Neural cell (in vitro differentiated cells): ENCODE measurements at regions not wholly inside any gene's neighbourhood (a gene's known extent, or its start where the extent isn't known, plus 50 kb on each side); places are given as distances from the start of the nearest gene placed in this dataset.

ENCODE experiments used
- CTCF ChIP-seq: fragments of 450-650 bp; IDR thresholded peaks from 2 replicates; pipeline ENCODE4 v1.5.1; 2014; ENCODE audit warnings: antibody characterized with exemption, mild to moderate bottlenecking, moderate library complexity; ENCODE audit not compliant: poor library complexity, severe bottlenecking
- EZH2 ChIP-seq: fragments of 200-600, 300-800 bp; shearing (Covaris generic), sonication (generic); IDR thresholded peaks from 2 replicates; pipeline ENCODE4 v1.6.1; 2014; ENCODE audit warnings: antibody characterized with exemption, low read length, borderline replicate concordance, mild to moderate bottlenecking; ENCODE audit not compliant: insufficient read depth, poor library complexity, severe bottlenecking
- POLR2AphosphoS5 ChIP-seq: IDR thresholded peaks from 2 replicates; pipeline ENCODE4 v1.6.1; 2012
- TAF1 ChIP-seq: IDR thresholded peaks from 2 replicates; pipeline ENCODE4 v1.6.1; 2012; ENCODE audit warnings: low read depth

- TF ChIP-seq TAF1 (no peak), CTCF (no peak), EZH2 (no peak), POLR2AphosphoS5 (peak; percentile 66)
Observed at GRCh38 chr13:68696907-68697306, 1410.7 kb upstream of the ATXN8OS start.
